Endodermal cell (in vitro differentiated cells): ENCODE measurements at regions not wholly inside any gene's neighbourhood (a gene's known extent, or its start where the extent isn't known, plus 50 kb on each side); places are given as distances from the start of the nearest gene placed in this dataset.

Experiments
- DNase-seq: peaks from one replicate; pipeline ENCODE4 v3.0.0-alpha.2; 2017
- H3K27ac ChIP-seq: 2 replicates; pipeline ENCODE4 v1.5.1; 2013; ENCODE audit warnings: mild to moderate bottlenecking, low read depth, low read length, moderate library complexity
- H3K27me3 ChIP-seq: 2 replicates; pipeline ENCODE4 v1.6.1; 2013; ENCODE audit warnings: mild to moderate bottlenecking, low read length, moderate library complexity; ENCODE audit not compliant: insufficient read depth, control insufficient read depth, poor library complexity, severe bottlenecking
- H3K36me3 ChIP-seq: 2 replicates; pipeline ENCODE4 v1.7.0; 2013; ENCODE audit warnings: mild to moderate bottlenecking, low read length, moderate library complexity; ENCODE audit not compliant: control insufficient read depth, insufficient read depth
- H3K4me1 ChIP-seq: one replicate; pipeline ENCODE4 v1.7.0; 2013; ENCODE audit warnings: low read length; ENCODE audit not compliant: control insufficient read depth, insufficient read depth
- H3K4me3 ChIP-seq: 2 replicates; pipeline ENCODE4 v1.5.1; 2013; ENCODE audit warnings: mild to moderate bottlenecking, low read length, moderate library complexity
- H3K9ac ChIP-seq: 2 replicates; pipeline ENCODE4 v1.6.1; 2013; ENCODE audit warnings: mild to moderate bottlenecking, low read length, moderate library complexity; ENCODE audit not compliant: poor library complexity, severe bottlenecking; ENCODE audit errors: extremely low read depth
- H3K9me3 ChIP-seq: 2 replicates; pipeline ENCODE4 v1.6.1; 2013; ENCODE audit warnings: mild to moderate bottlenecking, low read length, moderate library complexity; ENCODE audit not compliant: control insufficient read depth
- H3K27ac Mint-ChIP-seq: 2 replicates; pipeline ENCODE4 v1.8.0; 2020; ENCODE audit warnings: mixed read lengths
- H3K27me3 Mint-ChIP-seq: 2 replicates; pipeline ENCODE4 v1.8.0; 2021; ENCODE audit warnings: mild to moderate bottlenecking, mixed read lengths; ENCODE audit not compliant: insufficient read depth
- H3K36me3 Mint-ChIP-seq: 2 replicates; pipeline ENCODE4 v1.8.0; 2020; ENCODE audit warnings: low read depth, mixed read lengths
- H3K4me1 Mint-ChIP-seq: 2 replicates; pipeline ENCODE4 v1.8.0; 2020; ENCODE audit warnings: mixed read lengths
- H3K4me3 Mint-ChIP-seq: 2 replicates; pipeline ENCODE4 v1.8.0; 2020; ENCODE audit warnings: mild to moderate bottlenecking, moderate library complexity, mixed read lengths
- H3K9me3 Mint-ChIP-seq: 2 replicates; pipeline ENCODE4 v1.8.0; 2020; ENCODE audit warnings: mild to moderate bottlenecking, mixed read lengths
- WGBS, 2 experiments: methylation state at CpG; one replicate each; pipeline versions ENCODE4 v1.1.5 to v1.1.7; 2013; ENCODE audit warnings: missing lambda C conversion rate in 2 of 2, mixed read lengths in 1 of 2; ENCODE audit not compliant: insufficient coverage in 1 of 2, insufficient read length in 1 of 2; 5-methylcytosine and 5-hydroxymethylcytosine counted together
- TF ChIP-seq, protein P1 (sequence below): fragments of 200-600 bp; sonication (generic); conservative IDR thresholded peaks from 2 replicates; pipeline ENCODE4 v1.5.0; 2021; ENCODE audit warnings: antibody characterized with exemption, mild to moderate bottlenecking

DNA sequence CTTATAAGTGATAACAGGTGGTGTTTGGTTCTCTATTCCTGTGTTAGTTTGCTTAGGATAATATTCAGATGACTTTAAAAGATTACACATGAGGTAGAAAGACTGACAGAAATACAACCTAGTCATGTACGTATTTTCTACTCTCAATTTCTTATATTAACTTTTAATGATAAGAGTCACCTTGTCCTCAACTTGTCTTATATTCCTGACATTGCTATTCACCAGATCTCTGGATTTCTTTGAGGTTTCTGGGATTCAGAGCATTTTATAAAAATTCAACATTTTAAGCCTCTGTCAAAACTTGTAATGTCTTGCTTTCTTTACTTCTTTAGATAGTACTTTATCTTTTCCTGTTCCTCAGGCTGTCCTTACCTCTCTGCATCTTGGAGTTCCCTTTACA lies 234.2 kb downstream of the TBX15 start:
- no peaks in the 10 kb centered on the region for H3K4me1 ChIP-seq
- 86% methylated on average over 1 of the region's 1 CpG; no CpG with 5 or more reads in 1 of the 2 experiments for WGBS, 2 experiments
- no peak overlapping the region for H3K4me3 ChIP-seq
- Mint-ChIP-seq H3K4me1 (no peaks in the 10 kb centered on the region), H3K4me3 (no peak overlapping the region), H3K9me3 (no peaks in the 10 kb centered on the region), H3K27me3 (peaks cover 17% of the 10 kb centered on the region), H3K36me3 (no peaks in the 10 kb centered on the region), H3K27ac (no peak overlapping the region)
- no peak overlapping the region for H3K9ac ChIP-seq
- no peak overlapping the region for H3K27ac ChIP-seq
- no peaks in the 10 kb centered on the region for H3K27me3 ChIP-seq
- no peaks in the 10 kb centered on the region for H3K9me3 ChIP-seq
- DNase-seq, result no peak
- TF ChIP-seq, protein P1, sequence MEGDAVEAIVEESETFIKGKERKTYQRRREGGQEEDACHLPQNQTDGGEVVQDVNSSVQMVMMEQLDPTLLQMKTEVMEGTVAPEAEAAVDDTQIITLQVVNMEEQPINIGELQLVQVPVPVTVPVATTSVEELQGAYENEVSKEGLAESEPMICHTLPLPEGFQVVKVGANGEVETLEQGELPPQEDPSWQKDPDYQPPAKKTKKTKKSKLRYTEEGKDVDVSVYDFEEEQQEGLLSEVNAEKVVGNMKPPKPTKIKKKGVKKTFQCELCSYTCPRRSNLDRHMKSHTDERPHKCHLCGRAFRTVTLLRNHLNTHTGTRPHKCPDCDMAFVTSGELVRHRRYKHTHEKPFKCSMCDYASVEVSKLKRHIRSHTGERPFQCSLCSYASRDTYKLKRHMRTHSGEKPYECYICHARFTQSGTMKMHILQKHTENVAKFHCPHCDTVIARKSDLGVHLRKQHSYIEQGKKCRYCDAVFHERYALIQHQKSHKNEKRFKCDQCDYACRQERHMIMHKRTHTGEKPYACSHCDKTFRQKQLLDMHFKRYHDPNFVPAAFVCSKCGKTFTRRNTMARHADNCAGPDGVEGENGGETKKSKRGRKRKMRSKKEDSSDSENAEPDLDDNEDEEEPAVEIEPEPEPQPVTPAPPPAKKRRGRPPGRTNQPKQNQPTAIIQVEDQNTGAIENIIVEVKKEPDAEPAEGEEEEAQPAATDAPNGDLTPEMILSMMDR, result no peak
- no peaks in the 10 kb centered on the region for H3K36me3 ChIP-seq

DNA sequence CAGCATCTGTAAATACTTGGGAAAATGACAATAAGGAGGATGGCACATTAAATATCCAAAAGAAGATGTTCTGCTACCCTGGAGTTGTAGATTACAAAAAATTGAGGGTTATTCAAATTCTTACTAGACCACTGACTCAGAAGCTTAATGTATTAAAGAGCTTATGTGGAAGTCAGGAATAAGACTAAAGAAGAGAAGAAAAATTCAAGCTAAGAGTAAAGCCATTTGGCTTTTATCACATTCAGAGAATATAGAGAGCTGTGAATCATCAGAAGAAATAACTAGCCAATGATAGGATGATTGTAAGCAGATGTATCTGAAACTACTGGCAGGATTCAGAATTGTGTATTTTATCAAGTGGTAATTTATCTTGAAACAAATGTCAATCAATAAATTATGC lies 237.0 kb downstream of the TBX15 start:
- no peak overlapping the region for H3K27ac ChIP-seq
- Mint-ChIP-seq H3K4me3 (no peak overlapping the region), H3K27ac (no peak overlapping the region), H3K36me3 (no peaks in the 10 kb centered on the region), H3K27me3 (peaks cover 17% of the 10 kb centered on the region), H3K9me3 (no peaks in the 10 kb centered on the region), H3K4me1 (no peaks in the 10 kb centered on the region)
- no peaks in the 10 kb centered on the region for H3K36me3 ChIP-seq
- H3K9ac ChIP-seq, result no peak overlapping the region
- no peak overlapping the region for H3K4me3 ChIP-seq
- H3K27me3 ChIP-seq, result no peaks in the 10 kb centered on the region
- TF ChIP-seq, protein P1, result no peak
- H3K9me3 ChIP-seq, result no peaks in the 10 kb centered on the region
- DNase-seq, result no peak
- H3K4me1 ChIP-seq, result no peaks in the 10 kb centered on the region

DNA sequence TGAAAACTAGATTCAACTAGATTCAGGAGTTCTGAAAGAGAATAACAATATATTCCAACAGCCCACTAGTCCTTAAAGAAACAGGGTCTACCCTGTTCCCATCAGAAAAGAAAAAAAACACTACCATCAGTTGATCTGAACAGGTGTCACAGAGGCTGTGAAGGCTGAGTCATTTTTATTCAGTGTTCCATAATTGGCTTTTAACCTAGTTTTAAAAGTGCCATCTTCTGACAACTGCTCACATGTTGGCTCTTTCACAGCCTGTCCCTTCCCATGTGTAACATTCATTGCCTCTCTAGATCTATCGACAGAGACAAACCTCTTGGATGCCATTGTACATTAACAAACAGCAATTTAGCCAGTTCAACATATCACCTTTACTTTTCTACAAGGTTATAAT lies 243.7 kb downstream of the TBX15 start:
- H3K9ac ChIP-seq, result no peak overlapping the region
- H3K36me3 ChIP-seq, result no peaks in the 10 kb centered on the region
- TF ChIP-seq, protein P1, result no peak
- no peak overlapping the region for H3K27ac ChIP-seq
- Mint-ChIP-seq H3K27ac (no peak overlapping the region), H3K4me3 (no peak overlapping the region), H3K36me3 (no peaks in the 10 kb centered on the region), H3K9me3 (no peaks in the 10 kb centered on the region), H3K4me1 (peaks cover 3% of the 10 kb centered on the region), H3K27me3 (no peaks in the 10 kb centered on the region)
- H3K4me3 ChIP-seq, result no peak overlapping the region
- H3K27me3 ChIP-seq, result no peaks in the 10 kb centered on the region
- WGBS, 2 experiments, result 94 to 100% methylated on average over 1 of the region's 1 CpG
- H3K4me1 ChIP-seq, result no peaks in the 10 kb centered on the region
- H3K9me3 ChIP-seq, result no peaks in the 10 kb centered on the region
- no peak for DNase-seq
